ENCODE measurements at regions not wholly inside any gene's neighbourhood (a gene's known extent, or its start where the extent isn't known, plus 50 kb on each side); places are given as distances from the start of the nearest gene placed in this dataset.

GRCh38 chr20:24870057-24870456 lies 79.0 kb upstream of the CST7 start:
- DNase-seq, result no peak

DNA sequence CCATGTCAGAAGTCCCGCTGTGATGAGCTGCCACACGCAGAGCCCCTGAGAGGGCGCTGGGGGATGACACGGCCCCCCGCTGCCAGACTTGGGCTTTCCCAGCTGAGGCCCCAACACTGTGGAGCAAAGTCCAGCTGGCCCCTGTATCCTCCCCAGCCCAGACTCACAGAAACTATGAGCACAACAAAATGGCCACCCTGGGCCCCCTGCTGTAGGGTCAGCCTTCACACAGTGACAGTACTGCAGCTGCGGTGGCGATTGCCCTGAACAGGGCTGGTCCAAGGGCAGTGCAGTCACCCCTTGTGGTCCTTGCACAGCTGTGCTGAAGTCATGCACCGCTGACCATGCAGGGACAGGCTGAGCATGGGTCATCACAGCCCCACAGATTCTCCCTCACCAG lies 78.2 kb upstream of the CST7 start:
- no peak for DNase-seq

GRCh38 chr20:24871480-24872213 lies 77.4 kb upstream of the CST7 start:
- DNase-seq, result no peak

GRCh38 chr20:24872291-24873024 lies 76.6 kb upstream of the CST7 start:
- DNase-seq, result no peak

GRCh38 chr20:24873025-24873620 lies 75.9 kb upstream of the CST7 start:
- DNase-seq, result no peak

DNA sequence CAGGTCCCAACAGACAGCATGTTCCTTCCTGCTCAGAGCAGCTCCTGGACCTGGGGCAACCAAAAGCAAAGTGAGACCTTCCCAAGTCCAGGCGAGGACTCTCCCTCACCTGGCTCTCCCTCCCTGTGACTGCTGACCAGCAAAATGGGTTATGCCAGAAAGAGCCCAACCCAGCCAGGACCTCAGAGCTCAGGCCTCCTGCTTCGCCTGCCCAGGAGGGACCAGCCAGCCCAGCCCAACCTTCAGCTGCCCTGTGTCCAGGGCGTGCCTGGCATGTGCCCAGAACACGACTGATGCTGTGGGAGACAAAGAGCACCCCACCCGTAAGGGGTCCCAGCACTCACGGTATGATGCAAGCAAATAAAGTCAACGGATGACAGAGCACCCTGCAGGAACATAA lies 74.0 kb upstream of the CST7 start:
- DNase-seq, result no peak

DNA sequence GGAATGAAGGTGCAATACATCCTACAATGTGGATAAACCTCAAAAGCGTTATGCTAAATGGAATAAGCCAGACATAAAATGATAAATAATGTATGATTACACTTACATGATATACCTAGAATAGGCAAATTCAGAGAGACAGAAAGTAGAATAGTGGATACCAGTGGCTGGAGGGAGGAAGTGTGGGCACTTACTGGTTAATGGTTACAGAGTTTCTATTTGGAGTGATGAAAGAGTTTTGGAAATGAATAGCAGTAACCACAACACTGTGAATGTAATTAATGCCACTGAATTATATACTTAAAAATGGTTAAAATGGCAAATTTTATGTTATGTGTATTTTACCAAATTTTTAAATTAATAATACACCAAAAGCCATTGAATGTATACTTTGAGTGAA lies 71.4 kb upstream of the CST7 start:
- DNase-seq, result no peak

DNA sequence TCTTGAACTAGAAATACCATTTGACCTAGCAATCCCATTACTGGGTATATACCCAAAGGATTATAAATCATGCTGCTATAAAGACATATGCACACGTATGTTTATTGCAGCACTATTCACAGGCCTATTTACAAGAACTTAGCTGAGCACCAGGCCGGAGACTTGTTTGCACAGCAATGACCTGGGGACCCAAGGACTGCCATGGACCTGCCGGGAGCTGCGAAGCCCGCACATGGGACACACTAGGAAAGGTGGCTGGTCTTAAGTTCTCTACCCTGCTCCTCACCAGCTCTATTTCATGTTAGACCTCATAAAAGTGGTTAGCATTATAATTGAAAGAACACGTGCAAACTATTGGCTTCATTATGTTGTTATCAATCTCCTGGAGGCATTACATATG lies 70.4 kb upstream of the CST7 start:
- no peak for DNase-seq

GRCh38 chr20:24879875-24880274 lies 69.2 kb upstream of the CST7 start:
- no peak for DNase-seq

GRCh38 chr20:24880356-24880755 lies 68.7 kb upstream of the CST7 start:
- DNase-seq, result no peak

DNA sequence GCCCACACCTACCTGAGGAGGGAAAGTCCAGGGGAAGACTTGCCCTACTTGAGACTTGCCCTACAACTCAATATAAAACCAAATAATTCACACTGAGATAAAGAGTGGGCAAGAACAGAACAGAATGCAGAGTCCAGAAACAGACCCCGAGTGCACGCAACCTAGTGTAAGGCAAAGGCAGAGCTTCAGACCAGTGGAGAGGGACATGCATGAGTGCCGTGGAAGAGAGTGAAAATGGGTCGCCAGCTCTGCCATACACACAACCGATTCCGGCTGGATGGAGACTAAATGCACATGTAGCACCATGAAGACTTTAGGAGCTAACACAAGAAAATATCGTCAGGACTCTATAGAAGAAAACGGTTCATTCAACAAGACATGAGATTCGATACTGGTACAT lies 58.8 kb upstream of the CST7 start:
- no peak for DNase-seq

GRCh38 chr20:24891546-24892393 lies 57.3 kb upstream of the CST7 start:
- DNase-seq, result no peak

DNA sequence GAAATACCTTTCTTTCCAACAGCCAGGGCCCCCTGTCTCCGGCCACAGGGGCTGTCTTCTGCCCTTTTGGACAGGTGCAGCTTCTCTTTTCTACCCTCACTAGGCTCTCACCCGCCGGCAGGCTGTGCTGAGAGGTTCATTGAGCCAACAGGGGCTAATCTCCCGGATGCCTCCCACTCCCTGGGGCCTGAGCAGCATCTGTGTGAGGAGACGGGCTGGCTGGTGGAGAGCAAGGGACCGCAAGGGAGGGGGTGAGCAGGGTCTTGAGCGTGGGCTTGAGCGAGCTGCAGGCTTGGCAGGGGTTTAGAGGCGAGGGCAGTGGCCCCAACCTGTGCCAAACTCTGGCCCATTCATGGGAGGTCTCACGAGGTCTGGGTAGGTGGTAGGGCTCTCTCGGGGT lies 56.5 kb upstream of the CST7 start:
- no peak for DNase-seq

GRCh38 chr20:24892931-24893330 lies 56.1 kb upstream of the CST7 start:
- DNase-seq, result no peak

- DNase-seq, result no peak
Observed at GRCh38 chr20:24894488-24894887, 54.6 kb upstream of the CST7 start.

DNA sequence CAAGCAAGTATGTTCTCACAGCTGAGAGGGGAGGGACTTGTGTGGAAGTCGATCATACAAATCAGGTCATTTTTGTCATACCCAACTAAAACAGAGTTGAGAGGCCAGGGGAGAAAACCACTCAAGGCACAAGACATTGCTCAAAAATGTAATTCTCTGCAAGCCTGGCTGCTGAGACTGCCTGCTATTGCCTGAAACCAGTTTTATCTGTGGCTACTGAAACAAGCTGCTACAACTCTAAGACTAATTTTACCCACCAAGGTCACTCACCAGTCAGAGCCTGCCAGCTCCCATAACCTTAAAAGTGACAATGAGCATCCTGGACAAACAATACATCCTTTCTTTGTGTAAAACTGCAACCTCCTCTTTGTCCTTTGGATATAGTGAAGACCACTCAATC lies 54.1 kb upstream of the CST7 start:
- DNase-seq, result no peak

DNA sequence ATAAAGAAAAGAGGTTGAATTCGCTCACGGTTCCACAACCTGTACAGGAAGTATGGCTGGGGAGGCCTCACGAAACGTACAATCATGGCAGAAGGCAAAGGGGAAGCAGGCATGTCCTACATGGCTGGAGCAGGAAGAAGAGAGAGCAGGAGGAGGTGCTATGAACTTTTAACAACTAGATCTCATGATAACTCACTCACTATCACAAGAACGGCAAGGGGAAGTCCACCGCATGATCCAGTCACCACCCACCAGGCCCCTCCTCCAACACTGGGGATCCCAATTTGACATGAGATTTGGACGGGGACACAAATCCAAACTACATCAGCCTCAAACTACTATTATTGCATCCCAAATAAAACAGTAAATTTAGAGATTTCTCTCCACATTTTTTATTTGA lies 53.6 kb upstream of the CST7 start:
- DNase-seq, result no peak

- no peak for DNase-seq
Observed at GRCh38 chr20:24895898-24896658, 53.0 kb upstream of the CST7 start.

GRCh38 chr20:24896984-24897383 lies 52.1 kb upstream of the CST7 start:
- no peak for DNase-seq

- DNase-seq, result no peak
Observed at GRCh38 chr20:24897974-24898373, 51.1 kb upstream of the CST7 start.

DNA sequence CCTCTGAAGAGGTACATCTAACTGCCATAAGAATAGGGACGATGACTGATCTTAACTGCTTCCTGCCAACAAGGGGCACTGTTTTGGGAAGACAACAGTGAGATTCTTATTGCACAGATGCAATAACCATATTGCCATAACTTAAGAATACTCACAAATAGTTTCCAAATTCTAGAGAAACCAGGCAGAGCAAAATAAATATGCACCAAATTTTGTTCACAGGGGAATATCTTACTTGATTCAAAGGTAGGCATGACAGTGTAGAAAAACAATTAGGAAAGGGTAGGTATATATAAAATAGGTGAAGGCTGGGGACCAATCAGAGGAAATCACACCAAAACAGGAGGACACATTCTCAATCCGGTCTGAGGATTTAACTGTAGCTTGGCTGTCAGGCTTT lies 49.9 kb upstream of the CST7 start:
- no peak for DNase-seq

All from muscle of arm (tissue), 1 donor.